Thoracic aorta (tissue), 2 donors: ENCODE measurements at regions not wholly inside any gene's neighbourhood (a gene's known extent, or its start where the extent isn't known, plus 50 kb on each side); places are given as distances from the start of the nearest gene placed in this dataset.
"Not testable (repeated sequence)": the region's sequence is repeated elsewhere in the genome, so short reads cannot be mapped to it uniquely, and the experiment has no call there.

Experiments used
- ATAC-seq: fragments of 150-250 bp; one replicate; pipeline ENCODE4 v1.8.0; 2017; ENCODE audit warnings: low read depth; ENCODE audit not compliant: insufficient number of reproducible peaks, low FRiP score
- DNase-seq: peaks from one replicate; pipeline ENCODE4 v3.0.0-alpha.2; 2020; ENCODE audit warnings: low spot score
- H3K27ac ChIP-seq, 2 donors: fragments of 200-600 bp; sonication (generic); 1 replicate in 1 of 2; 2 replicates in 1 of 2; pipeline ENCODE4 v1.5.1; 2016; ENCODE audit warnings: mild to moderate bottlenecking in 2 of 2, moderate library complexity in 2 of 2
- H3K27me3 ChIP-seq: fragments of 200-600 bp; sonication (generic); replicated peaks from 2 replicates; pipeline ENCODE4 v1.6.0; 2016; ENCODE audit warnings: mild to moderate bottlenecking; ENCODE audit not compliant: insufficient read depth
- H3K36me3 ChIP-seq: fragments of 200-600 bp; sonication (generic); one replicate; pipeline ENCODE4 v1.5.1; 2016
- H3K4me1 ChIP-seq, 2 donors: fragments of 200-600 bp; sonication (generic); 1 replicate in 1 of 2; 2 replicates in 1 of 2; pipeline versions ENCODE4 v1.5.1 to v1.6.0; 2016; ENCODE audit warnings: low read depth in 2 of 2, mild to moderate bottlenecking in 1 of 2; ENCODE audit not compliant: control insufficient read depth in 1 of 2
- H3K4me3 ChIP-seq: fragments of 200-600 bp; sonication (generic); 2 replicates; pipeline ENCODE4 v1.5.1; 2016; ENCODE audit warnings: mild to moderate bottlenecking
- H3K9me3 ChIP-seq: fragments of 200-600 bp; sonication (generic); 2 replicates; pipeline ENCODE4 v1.5.1; 2016
- TF ChIP-seq, protein P1 (sequence below): fragments of 200-600 bp; sonication (generic); IDR thresholded peaks from one replicate; pipeline ENCODE4 v1.5.1; 2019; ENCODE audit warnings: antibody characterized with exemption

DNA sequence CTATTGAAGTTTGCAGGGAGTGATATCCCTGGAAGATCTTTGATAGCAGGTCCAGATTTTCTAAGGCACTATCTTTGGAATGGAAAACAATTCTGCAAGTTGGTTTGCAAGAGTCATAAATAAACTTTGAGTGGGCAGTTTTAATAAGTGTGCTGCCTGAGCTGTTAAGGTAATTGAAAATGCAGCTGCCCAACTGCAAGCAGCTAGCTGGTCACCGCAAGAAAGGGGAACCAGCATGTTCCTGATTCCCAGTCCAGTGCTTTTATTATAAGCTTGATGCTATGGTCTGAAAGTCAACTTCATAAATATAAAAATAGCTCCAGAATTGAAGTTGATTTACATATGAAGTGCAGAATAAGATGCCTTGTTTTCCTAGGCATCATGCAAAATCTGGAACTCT is 308.4 kb downstream of the ZNF248 start:
- Histone ChIP-seq H3K4me3 (no peak overlapping the region), H3K4me1 (no peaks in the 10 kb centered on the region), H3K27ac (no peak overlapping the region), H3K36me3 (no peaks in the 10 kb centered on the region), H3K9me3 (no peaks in the 10 kb centered on the region), H3K27me3 (no peaks in the 10 kb centered on the region)
- TF ChIP-seq, protein P1, sequence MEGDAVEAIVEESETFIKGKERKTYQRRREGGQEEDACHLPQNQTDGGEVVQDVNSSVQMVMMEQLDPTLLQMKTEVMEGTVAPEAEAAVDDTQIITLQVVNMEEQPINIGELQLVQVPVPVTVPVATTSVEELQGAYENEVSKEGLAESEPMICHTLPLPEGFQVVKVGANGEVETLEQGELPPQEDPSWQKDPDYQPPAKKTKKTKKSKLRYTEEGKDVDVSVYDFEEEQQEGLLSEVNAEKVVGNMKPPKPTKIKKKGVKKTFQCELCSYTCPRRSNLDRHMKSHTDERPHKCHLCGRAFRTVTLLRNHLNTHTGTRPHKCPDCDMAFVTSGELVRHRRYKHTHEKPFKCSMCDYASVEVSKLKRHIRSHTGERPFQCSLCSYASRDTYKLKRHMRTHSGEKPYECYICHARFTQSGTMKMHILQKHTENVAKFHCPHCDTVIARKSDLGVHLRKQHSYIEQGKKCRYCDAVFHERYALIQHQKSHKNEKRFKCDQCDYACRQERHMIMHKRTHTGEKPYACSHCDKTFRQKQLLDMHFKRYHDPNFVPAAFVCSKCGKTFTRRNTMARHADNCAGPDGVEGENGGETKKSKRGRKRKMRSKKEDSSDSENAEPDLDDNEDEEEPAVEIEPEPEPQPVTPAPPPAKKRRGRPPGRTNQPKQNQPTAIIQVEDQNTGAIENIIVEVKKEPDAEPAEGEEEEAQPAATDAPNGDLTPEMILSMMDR: no peak
- DNase-seq: no peak
- no peak for ATAC-seq

DNA sequence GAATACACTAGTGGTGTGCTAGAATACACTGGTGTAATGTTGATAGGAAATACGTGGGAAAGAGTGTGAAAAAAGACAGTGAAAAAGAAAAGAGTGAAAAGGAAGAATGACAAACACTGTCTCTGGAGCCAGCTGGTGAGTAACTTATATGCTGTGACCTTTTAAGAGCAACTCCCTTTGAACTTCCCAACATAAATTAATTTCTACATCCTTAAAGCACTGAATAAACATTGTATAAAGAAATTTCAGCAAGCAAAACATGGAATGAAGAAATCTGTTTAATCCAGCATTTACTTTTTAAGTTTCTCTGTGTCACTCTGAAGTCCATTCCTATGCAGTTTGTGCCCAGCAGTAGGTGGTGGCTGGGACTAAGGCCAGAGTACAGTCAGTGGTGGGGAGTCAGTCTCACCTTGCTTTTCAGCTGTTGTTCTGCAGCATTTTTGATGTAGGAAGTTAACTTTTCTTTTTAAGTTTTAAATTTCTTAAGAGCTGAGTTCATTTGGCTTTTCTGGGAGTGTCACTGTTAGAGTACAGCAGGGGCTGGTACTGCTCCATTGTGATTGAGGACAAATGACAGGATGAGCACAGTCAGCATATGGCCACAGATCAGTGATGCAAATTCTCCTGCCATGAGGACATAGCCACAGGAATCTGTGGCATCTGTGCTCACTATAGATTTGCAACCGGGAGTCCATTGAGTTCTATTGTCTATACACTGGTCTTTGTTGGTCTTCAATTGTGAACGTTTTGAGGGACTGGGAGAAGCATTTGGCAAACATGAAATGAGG is 321.8 kb downstream of the ZNF248 start:
- H3K27ac ChIP-seq: no peak overlapping the region
- DNase-seq: no peak
- no peaks in the 10 kb centered on the region for H3K4me1 ChIP-seq
- H3K27me3 ChIP-seq: no peaks in the 10 kb centered on the region
- TF ChIP-seq, protein P1: no peak
- ATAC-seq: no peak
- no peaks in the 10 kb centered on the region for H3K9me3 ChIP-seq
- H3K4me3 ChIP-seq: no peak overlapping the region
- no peaks in the 10 kb centered on the region for H3K36me3 ChIP-seq

DNA sequence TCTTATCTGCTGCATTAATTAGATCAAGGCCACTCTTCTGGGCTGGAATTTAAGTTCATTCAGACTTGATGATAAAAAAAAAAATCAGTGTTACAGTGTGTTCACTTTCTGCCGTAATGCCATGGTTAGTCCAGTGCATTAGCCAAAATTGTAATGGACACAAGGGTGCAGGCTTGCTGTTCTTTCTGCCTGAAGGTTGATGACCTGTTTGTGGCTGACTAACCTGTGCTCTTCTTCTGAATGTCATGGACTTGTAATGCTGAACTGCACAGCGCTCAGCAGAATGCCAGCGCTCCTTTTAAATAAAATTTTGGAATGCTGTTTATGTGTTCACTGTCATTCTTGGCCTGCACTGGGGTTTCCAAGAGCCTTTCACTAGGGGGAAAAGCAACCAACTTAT is 323.2 kb downstream of the ZNF248 start:
- Histone ChIP-seq H3K4me1 (no peaks in the 10 kb centered on the region), H3K9me3 (no peaks in the 10 kb centered on the region), H3K36me3 (no peaks in the 10 kb centered on the region), H3K4me3 (no peak overlapping the region), H3K27ac (no peak overlapping the region), H3K27me3 (no peaks in the 10 kb centered on the region)
- DNase-seq (no peak), ATAC-seq (no peak)
- TF ChIP-seq, protein P1: no peak

DNA sequence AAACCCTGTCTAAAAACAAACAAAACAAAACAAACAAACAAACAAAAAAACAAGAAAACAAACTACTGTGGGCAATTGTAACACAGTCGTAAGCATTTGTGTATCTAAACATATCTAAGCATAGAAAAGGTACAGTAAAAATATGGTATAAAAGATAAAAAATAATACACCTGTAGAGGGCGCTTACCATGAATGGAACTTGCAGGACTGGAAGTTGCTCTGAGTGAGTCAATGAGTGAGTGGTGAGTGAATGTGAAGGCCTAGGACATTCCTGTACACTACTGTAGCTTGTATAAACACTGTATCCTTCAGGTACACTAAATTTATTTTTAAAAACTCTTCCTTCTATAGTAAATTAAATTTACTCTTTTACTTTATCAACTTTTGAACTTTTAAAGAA is 332.0 kb downstream of the ZNF248 start:
- H3K4me3 ChIP-seq, H3K27ac ChIP-seq, H3K9me3 ChIP-seq, H3K36me3 ChIP-seq, ATAC-seq, H3K27me3 ChIP-seq, DNase-seq, H3K4me1 ChIP-seq: not testable (repeated sequence)

DNA sequence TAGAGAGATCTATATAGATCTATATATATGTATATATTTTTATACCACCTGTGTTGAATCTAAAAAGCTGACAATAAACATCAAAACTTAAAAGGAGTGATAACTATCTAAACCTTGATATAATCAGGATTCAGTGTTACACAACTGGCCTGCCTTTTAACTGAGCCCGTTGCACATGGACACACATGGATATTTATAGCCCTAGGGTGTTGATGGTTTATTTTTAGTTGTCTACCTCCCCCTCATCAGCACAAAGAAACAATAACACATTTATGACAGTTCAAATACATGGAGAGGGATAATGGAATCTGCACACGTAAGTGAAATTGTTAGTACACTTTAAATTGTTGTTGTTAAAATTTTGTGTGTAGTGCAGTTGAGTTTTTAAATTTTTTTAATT is 336.9 kb downstream of the ZNF248 start:
- no peak for ATAC-seq
- Histone ChIP-seq H3K4me1 (no peaks in the 10 kb centered on the region), H3K36me3 (no peaks in the 10 kb centered on the region), H3K9me3 (no peaks in the 10 kb centered on the region), H3K4me3 (no peak overlapping the region), H3K27me3 (no peaks in the 10 kb centered on the region), H3K27ac (no peak overlapping the region)
- TF ChIP-seq, protein P1: no peak
- no peak for DNase-seq

DNA sequence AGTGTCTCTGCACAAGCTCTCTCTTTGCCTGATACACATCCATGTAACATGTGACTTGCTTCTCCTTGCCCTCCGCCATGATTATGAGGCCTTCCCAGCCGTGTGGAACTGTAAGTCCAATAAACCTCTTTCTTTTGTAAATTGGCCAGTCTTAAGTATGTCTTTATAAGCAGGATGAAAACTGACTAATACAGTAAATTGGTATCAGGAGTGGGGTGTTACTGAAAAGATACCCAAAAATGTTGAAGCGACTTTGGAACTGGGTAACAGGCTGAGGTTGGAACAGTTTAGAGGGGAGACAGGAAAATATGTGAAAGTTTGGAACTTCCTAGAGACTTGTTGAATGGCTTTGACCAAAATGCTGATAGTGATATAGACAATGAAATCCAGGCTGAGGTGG is 346.9 kb downstream of the ZNF248 start:
- not testable (repeated sequence) for H3K4me1 ChIP-seq, H3K27ac ChIP-seq, H3K36me3 ChIP-seq, H3K9me3 ChIP-seq, ATAC-seq, H3K4me3 ChIP-seq, DNase-seq, H3K27me3 ChIP-seq
